WTC11 (cell line): ENCODE measurements at regions not wholly inside any gene's neighbourhood (a gene's known extent, or its start where the extent isn't known, plus 50 kb on each side); places are given as distances from the start of the nearest gene placed in this dataset.

Experiments
- ATAC-seq: fragments of 200-7000 bp; cut with Tn5 transposase; 2 replicates; pipeline ENCODE4 v1.10.0; 2021; ENCODE audit warnings: mild to moderate bottlenecking, moderate library complexity
- CTCF ChIA-PET: fragments of 300-600 bp; sonication (Branson Sonifier 250); formaldehyde crosslinking; loops from one replicate; lab custom pipeline; 2021; ENCODE audit warnings: antibody characterized with exemption; lab: Charles Lee
- POLR2A ChIA-PET: fragments of 350-600 bp; sonication (Branson Sonifier 250); formaldehyde crosslinking; loops from one replicate; lab custom pipeline; 2021; ENCODE audit warnings: antibody characterized with exemption; lab: Charles Lee
- DNase-seq: peaks from one replicate; pipeline ENCODE4 v3.0.0; 2021; ENCODE audit warnings: low spot score
- H3K27ac Mint-ChIP-seq: 2 replicates; pipeline ENCODE4 v1.8.0; 2021; ENCODE audit warnings: mixed read lengths
- H3K27me3 Mint-ChIP-seq: 2 replicates; pipeline ENCODE4 v1.8.0; 2021; ENCODE audit warnings: low read depth, mild to moderate bottlenecking, moderate library complexity, mixed read lengths
- H3K36me3 Mint-ChIP-seq: 2 replicates; pipeline ENCODE4 v1.8.0; 2021; ENCODE audit warnings: mixed read lengths
- H3K4me1 Mint-ChIP-seq: 2 replicates; pipeline ENCODE4 v1.8.0; 2022; ENCODE audit warnings: mixed read lengths
- H3K4me3 Mint-ChIP-seq: 2 replicates; pipeline ENCODE4 v1.8.0; 2021; ENCODE audit warnings: mild to moderate bottlenecking, moderate library complexity, mixed read lengths
- H3K9me3 Mint-ChIP-seq: 2 replicates; pipeline ENCODE4 v1.8.0; 2021; ENCODE audit warnings: mixed read lengths
- ATF6 ChIP-seq: sonication (generic); formaldehyde crosslinking; IDR thresholded peaks from 2 replicates; pipeline ENCODE4 v1.8.1; 2023; ENCODE audit warnings: mild to moderate bottlenecking, missing genetic modification reagents
- CREB1 ChIP-seq: sonication (generic); formaldehyde crosslinking; IDR thresholded peaks from 2 replicates; pipeline ENCODE4 v1.8.0; 2023; ENCODE audit warnings: mild to moderate bottlenecking, missing genetic modification reagents
- CREM ChIP-seq: sonication (generic); formaldehyde crosslinking; IDR thresholded peaks from 2 replicates; pipeline ENCODE4 v1.8.1; 2022; ENCODE audit warnings: mild to moderate bottlenecking, missing genetic modification reagents, moderate library complexity
- FOXJ3 ChIP-seq: sonication (generic); formaldehyde crosslinking; IDR thresholded peaks from 2 replicates; pipeline ENCODE4 v1.9.0; 2021; ENCODE audit warnings: missing genetic modification reagents, mild to moderate bottlenecking, borderline replicate concordance
- FOXK1 ChIP-seq: sonication (generic); formaldehyde crosslinking; IDR thresholded peaks from 2 replicates; pipeline ENCODE4 v1.8.0; 2022; ENCODE audit warnings: mild to moderate bottlenecking, moderate library complexity, missing genetic modification reagents
- HMGA2 ChIP-seq: fragments of 250-450 bp; sonication (Bioruptor Pico); IDR thresholded peaks from 2 replicates; pipeline ENCODE4 v1.4.0; 2021; ENCODE audit warnings: mild to moderate bottlenecking, moderate library complexity
- IRF1 ChIP-seq: sonication (generic); formaldehyde crosslinking; IDR thresholded peaks from 2 replicates; pipeline ENCODE4 v1.8.0; 2023; ENCODE audit warnings: missing genetic modification reagents
- NFYB ChIP-seq: sonication (generic); formaldehyde crosslinking; conservative IDR thresholded peaks from 2 replicates; pipeline ENCODE4 v1.8.0; 2022; ENCODE audit warnings: low read depth, missing genetic modification reagents
- NR1H2 ChIP-seq: sonication (generic); formaldehyde crosslinking; IDR thresholded peaks from 2 replicates; pipeline ENCODE4 v1.9.0; 2021; ENCODE audit warnings: mild to moderate bottlenecking, moderate library complexity, missing genetic modification reagents
- NR2C2 ChIP-seq: sonication (generic); formaldehyde crosslinking; IDR thresholded peaks from 2 replicates; pipeline ENCODE4 v1.8.0; 2022; ENCODE audit warnings: mild to moderate bottlenecking, missing genetic modification reagents
- TP53 ChIP-seq: sonication (generic); formaldehyde crosslinking; IDR thresholded peaks from 2 replicates; pipeline ENCODE4 v1.8.1; 2023; ENCODE audit warnings: mild to moderate bottlenecking, missing genetic modification reagents
- USF2 ChIP-seq: sonication (generic); formaldehyde crosslinking; IDR thresholded peaks from 2 replicates; pipeline ENCODE4 v1.8.1; 2023; ENCODE audit warnings: mild to moderate bottlenecking, missing genetic modification reagents, moderate library complexity
- ZBTB21 ChIP-seq: sonication (generic); formaldehyde crosslinking; IDR thresholded peaks from 2 replicates; pipeline ENCODE4 v1.8.1; 2023; ENCODE audit warnings: mild to moderate bottlenecking, missing genetic modification reagents, borderline replicate concordance
- ZNF219 ChIP-seq: sonication (generic); formaldehyde crosslinking; IDR thresholded peaks from 2 replicates; pipeline ENCODE4 v1.8.0; 2023; ENCODE audit warnings: missing genetic modification reagents, mild to moderate bottlenecking, borderline replicate concordance
- ZNF396 ChIP-seq: fragments of 250-450 bp; sonication (Bioruptor Pico); IDR thresholded peaks from 2 replicates; pipeline ENCODE4 v1.8.0; 2021; ENCODE audit warnings: mild to moderate bottlenecking, moderate library complexity, borderline replicate concordance
- TF ChIP-seq, protein P1 (sequence below): sonication (generic); formaldehyde crosslinking; IDR thresholded peaks from 2 replicates; pipeline ENCODE4 v1.8.1; 2023; ENCODE audit warnings: mild to moderate bottlenecking, missing genetic modification reagents, borderline replicate concordance
- TF ChIP-seq, protein P2 (sequence below): fragments of 250-450 bp; sonication (Bioruptor Pico); IDR thresholded peaks from 2 replicates; pipeline ENCODE4 v1.9.0; 2021; ENCODE audit warnings: moderate library complexity, mild to moderate bottlenecking, inconsistent platforms, borderline replicate concordance
- TF ChIP-seq, protein P3 (sequence below): sonication (generic); formaldehyde crosslinking; IDR thresholded peaks from 2 replicates; pipeline ENCODE4 v1.8.0; 2022; ENCODE audit warnings: mild to moderate bottlenecking, missing genetic modification reagents

GRCh38 chr21:37993071-37993470 is 76.8 kb upstream of the KCNJ6 start (continued):
- TF ChIP-seq, protein P1, sequence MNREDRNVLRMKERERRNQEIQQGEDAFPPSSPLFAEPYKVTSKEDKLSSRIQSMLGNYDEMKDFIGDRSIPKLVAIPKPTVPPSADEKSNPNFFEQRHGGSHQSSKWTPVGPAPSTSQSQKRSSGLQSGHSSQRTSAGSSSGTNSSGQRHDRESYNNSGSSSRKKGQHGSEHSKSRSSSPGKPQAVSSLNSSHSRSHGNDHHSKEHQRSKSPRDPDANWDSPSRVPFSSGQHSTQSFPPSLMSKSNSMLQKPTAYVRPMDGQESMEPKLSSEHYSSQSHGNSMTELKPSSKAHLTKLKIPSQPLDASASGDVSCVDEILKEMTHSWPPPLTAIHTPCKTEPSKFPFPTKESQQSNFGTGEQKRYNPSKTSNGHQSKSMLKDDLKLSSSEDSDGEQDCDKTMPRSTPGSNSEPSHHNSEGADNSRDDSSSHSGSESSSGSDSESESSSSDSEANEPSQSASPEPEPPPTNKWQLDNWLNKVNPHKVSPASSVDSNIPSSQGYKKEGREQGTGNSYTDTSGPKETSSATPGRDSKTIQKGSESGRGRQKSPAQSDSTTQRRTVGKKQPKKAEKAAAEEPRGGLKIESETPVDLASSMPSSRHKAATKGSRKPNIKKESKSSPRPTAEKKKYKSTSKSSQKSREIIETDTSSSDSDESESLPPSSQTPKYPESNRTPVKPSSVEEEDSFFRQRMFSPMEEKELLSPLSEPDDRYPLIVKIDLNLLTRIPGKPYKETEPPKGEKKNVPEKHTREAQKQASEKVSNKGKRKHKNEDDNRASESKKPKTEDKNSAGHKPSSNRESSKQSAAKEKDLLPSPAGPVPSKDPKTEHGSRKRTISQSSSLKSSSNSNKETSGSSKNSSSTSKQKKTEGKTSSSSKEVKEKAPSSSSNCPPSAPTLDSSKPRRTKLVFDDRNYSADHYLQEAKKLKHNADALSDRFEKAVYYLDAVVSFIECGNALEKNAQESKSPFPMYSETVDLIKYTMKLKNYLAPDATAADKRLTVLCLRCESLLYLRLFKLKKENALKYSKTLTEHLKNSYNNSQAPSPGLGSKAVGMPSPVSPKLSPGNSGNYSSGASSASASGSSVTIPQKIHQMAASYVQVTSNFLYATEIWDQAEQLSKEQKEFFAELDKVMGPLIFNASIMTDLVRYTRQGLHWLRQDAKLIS (CRISPR knock-in tag) = no peak
- TF ChIP-seq IRF1 (CRISPR knock-in tag) (no peak), NR2C2 (CRISPR knock-in tag) (no peak), ZNF396 (CRISPR knock-in tag) (no peak), HMGA2 (CRISPR knock-in tag) (no peak), FOXJ3 (CRISPR knock-in tag) (no peak), NR1H2 (CRISPR knock-in tag) (no peak)
- TF ChIP-seq, protein P2, sequence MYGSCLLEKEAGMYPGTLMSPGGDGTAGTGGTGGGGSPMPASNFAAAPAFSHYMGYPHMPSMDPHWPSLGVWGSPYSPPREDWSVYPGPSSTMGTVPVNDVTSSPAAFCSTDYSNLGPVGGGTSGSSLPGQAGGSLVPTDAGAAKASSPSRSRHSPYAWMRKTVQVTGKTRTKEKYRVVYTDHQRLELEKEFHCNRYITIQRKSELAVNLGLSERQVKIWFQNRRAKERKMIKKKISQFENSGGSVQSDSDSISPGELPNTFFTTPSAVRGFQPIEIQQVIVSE (CRISPR knock-in tag) = no peak
- TF ChIP-seq, all 79 proteins: peak for 0

GRCh38 chr21:37994211-37994610 is 78.0 kb upstream of the KCNJ6 start:
- peaks cover 6% of the 10 kb centered on the region for H3K4me1 Mint-ChIP-seq
- POLR2A ChIA-PET = no interaction called here
- peaks cover 1% of the 10 kb centered on the region; the same call in 1 of the 2 replicates for H3K9me3 Mint-ChIP-seq
- H3K27ac Mint-ChIP-seq = no peak overlapping the region
- no peak overlapping the region for H3K4me3 Mint-ChIP-seq
- no peaks in the 10 kb centered on the region for H3K27me3 Mint-ChIP-seq
- CTCF ChIA-PET = interaction anchor here (0.7 kb wide), 1 partner anchor 77 kb away, joined by 3 read pairs; no protein-coding TSS in a partner anchor
- DNase-seq (no peak), ATAC-seq (no peak)
- H3K36me3 Mint-ChIP-seq = no peaks in the 10 kb centered on the region
- TF ChIP-seq USF2 (CRISPR knock-in tag) = no peak
- TF ChIP-seq, protein P2 (CRISPR knock-in tag) = no peak
- TF ChIP-seq, protein P3, sequence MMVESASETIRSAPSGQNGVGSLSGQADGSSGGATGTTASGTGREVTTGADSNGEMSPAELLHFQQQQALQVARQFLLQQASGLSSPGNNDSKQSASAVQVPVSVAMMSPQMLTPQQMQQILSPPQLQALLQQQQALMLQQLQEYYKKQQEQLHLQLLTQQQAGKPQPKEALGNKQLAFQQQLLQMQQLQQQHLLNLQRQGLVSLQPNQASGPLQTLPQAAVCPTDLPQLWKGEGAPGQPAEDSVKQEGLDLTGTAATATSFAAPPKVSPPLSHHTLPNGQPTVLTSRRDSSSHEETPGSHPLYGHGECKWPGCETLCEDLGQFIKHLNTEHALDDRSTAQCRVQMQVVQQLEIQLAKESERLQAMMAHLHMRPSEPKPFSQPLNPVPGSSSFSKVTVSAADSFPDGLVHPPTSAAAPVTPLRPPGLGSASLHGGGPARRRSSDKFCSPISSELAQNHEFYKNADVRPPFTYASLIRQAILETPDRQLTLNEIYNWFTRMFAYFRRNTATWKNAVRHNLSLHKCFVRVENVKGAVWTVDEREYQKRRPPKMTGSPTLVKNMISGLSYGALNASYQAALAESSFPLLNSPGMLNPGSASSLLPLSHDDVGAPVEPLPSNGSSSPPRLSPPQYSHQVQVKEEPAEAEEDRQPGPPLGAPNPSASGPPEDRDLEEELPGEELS (CRISPR knock-in tag) = no peak
- no peak for TF ChIP-seq NFYB (CRISPR knock-in tag)
- no peak for TF ChIP-seq FOXK1 (CRISPR knock-in tag)
- TF ChIP-seq ZNF219 (CRISPR knock-in tag) = no peak
- TF ChIP-seq TP53 (CRISPR knock-in tag) = no peak
- TF ChIP-seq CREM (CRISPR knock-in tag) = no peak
- TF ChIP-seq CREB1 (CRISPR knock-in tag) = no peak
- no peak for TF ChIP-seq ZBTB21 (CRISPR knock-in tag)
- TF ChIP-seq ATF6 (CRISPR knock-in tag) = no peak
